ENCODE measurements at regions not wholly inside any gene's neighbourhood (a gene's known extent, or its start where the extent isn't known, plus 50 kb on each side); places are given as distances from the start of the nearest gene placed in this dataset.

GRCh38 chr18:46293742-46294181, 189.6 kb downstream of the HAUS1 start:
- TF ChIP-seq CTCF (IDR thresholded peaks at IDR 0.05) = no peak
- no peak for TF ChIP-seq ZFX (IDR thresholded peaks at IDR 0.05; ENCODE audit: borderline replicate concordance)

All from 22Rv1 (cell line).